ENCODE measurements at regions not wholly inside any gene's neighbourhood (a gene's known extent, or its start where the extent isn't known, plus 50 kb on each side); places are given as distances from the start of the nearest gene placed in this dataset.
"Not testable (repeated sequence)": the region's sequence is repeated elsewhere in the genome, so short reads cannot be mapped to it uniquely, and the experiment has no call there.

- Mint-ChIP-seq H3K4me3 (no peak overlapping the region), H3K4me1 (peaks cover 6% of the 10 kb centered on the region), H3K27me3 (ENCODE audit: low read depth) (peaks cover 5% of the 10 kb centered on the region), H3K9me3 (peaks cover 10% of the 10 kb centered on the region), H3K36me3 (ENCODE audit: low read depth) (no peaks in the 10 kb centered on the region), H3K27ac (no peak overlapping the region)
- TF ChIP-seq CTCF (IDR thresholded peaks at IDR 0.05; ENCODE audit: unreplicated experiment in 3 of 3) = no peak
Measured at GRCh38 chr4:24179201-24179840, 289.5 kb upstream of the PPARGC1A start.

- not testable (repeated sequence) for H3K36me3 Mint-ChIP-seq (ENCODE audit: low read depth); H3K4me3 Mint-ChIP-seq; H3K27ac Mint-ChIP-seq; H3K27me3 Mint-ChIP-seq (ENCODE audit: low read depth)
- H3K9me3 Mint-ChIP-seq = peaks cover 10% of the 10 kb centered on the region
- peaks cover 11% of the 10 kb centered on the region for H3K4me1 Mint-ChIP-seq
Measured at GRCh38 chr4:24177443-24177842, 287.6 kb upstream of the PPARGC1A start.

GRCh38 chr4:24175707-24176106, 285.9 kb upstream of the PPARGC1A start:
- H3K4me3 Mint-ChIP-seq = no peak overlapping the region
- H3K27ac Mint-ChIP-seq = no peak overlapping the region
- H3K36me3 Mint-ChIP-seq (ENCODE audit: low read depth) = no peaks in the 10 kb centered on the region
- no peak for TF ChIP-seq CTCF (IDR thresholded peaks at IDR 0.05; ENCODE audit: unreplicated experiment in 3 of 3)
- peaks cover 10% of the 10 kb centered on the region for H3K9me3 Mint-ChIP-seq
- peaks cover 24% of the 10 kb centered on the region for H3K4me1 Mint-ChIP-seq
- peaks cover 5% of the 10 kb centered on the region for H3K27me3 Mint-ChIP-seq (ENCODE audit: low read depth)

- Mint-ChIP-seq H3K36me3 (ENCODE audit: low read depth) (no peaks in the 10 kb centered on the region), H3K27ac (peak overlapping the region in 1 of 3 experiments; percentile 77), H3K4me3 (no peak overlapping the region), H3K27me3 (ENCODE audit: low read depth) (peaks cover 5% of the 10 kb centered on the region), H3K9me3 (peaks cover 10% of the 10 kb centered on the region), H3K4me1 (peaks cover 24% of the 10 kb centered on the region)
- TF ChIP-seq CTCF (IDR thresholded peaks at IDR 0.05; ENCODE audit: unreplicated experiment in 3 of 3) = no peak
Measured at GRCh38 chr4:24174602-24175001, 284.8 kb upstream of the PPARGC1A start.

DNA sequence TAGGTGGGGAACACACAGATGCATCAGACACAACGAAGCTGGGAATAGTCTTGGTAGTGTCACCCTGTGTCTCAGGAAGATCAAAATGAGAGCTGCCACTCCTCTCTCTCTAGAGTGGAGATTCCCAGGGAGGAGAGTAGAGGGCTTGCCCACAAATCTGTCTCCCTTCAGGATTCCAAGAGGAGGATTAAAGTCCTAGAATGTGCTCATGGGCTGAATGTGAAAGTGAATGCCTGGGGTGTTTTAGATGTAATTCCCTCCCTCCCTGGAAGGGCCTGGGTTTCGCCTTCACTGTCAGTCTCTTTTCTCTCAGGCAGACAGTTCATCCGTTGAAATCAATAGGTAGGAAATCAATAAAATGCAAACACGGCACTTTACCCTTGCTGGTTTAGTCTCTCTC, 282.6 kb upstream of the PPARGC1A start:
- Mint-ChIP-seq H3K4me1 (peaks cover 24% of the 10 kb centered on the region), H3K9me3 (peaks cover 10% of the 10 kb centered on the region), H3K36me3 (ENCODE audit: low read depth) (no peaks in the 10 kb centered on the region), H3K27ac (no peak overlapping the region), H3K4me3 (no peak overlapping the region), H3K27me3 (ENCODE audit: low read depth) (no peaks in the 10 kb centered on the region)
- TF ChIP-seq CTCF (IDR thresholded peaks at IDR 0.05; ENCODE audit: unreplicated experiment in 3 of 3) = no peak

- H3K27ac Mint-ChIP-seq = no peak overlapping the region
- H3K36me3 Mint-ChIP-seq (ENCODE audit: low read depth) = no peaks in the 10 kb centered on the region
- H3K4me1 Mint-ChIP-seq = peaks cover 24% of the 10 kb centered on the region
- peaks cover 3% of the 10 kb centered on the region for H3K9me3 Mint-ChIP-seq
- no peak for TF ChIP-seq CTCF (IDR thresholded peaks at IDR 0.05; ENCODE audit: unreplicated experiment in 3 of 3)
- no peaks in the 10 kb centered on the region for H3K27me3 Mint-ChIP-seq (ENCODE audit: low read depth)
- H3K4me3 Mint-ChIP-seq = no peak overlapping the region
Measured at GRCh38 chr4:24169956-24170355, 280.1 kb upstream of the PPARGC1A start.
